GM19463 (cell line): ENCODE measurements at regions not wholly inside any gene's neighbourhood (a gene's known extent, or its start where the extent isn't known, plus 50 kb on each side); places are given as distances from the start of the nearest gene placed in this dataset.
"Not testable (repeated sequence)": the region's sequence is repeated elsewhere in the genome, so short reads cannot be mapped to it uniquely, and the experiment has no call there.

Experiments
- ATAC-seq: cut with Tn5 transposase; IDR thresholded peaks from one replicate; pipeline ENCODE4 v1.9.1; 2021; ENCODE audit warnings: mild to moderate bottlenecking, moderate library complexity; ENCODE audit not compliant: unreplicated experiment

- no peak for ATAC-seq
Observed at GRCh38 chr7:106747804-106748203, 86.8 kb upstream of the CCDC71L start.

DNA sequence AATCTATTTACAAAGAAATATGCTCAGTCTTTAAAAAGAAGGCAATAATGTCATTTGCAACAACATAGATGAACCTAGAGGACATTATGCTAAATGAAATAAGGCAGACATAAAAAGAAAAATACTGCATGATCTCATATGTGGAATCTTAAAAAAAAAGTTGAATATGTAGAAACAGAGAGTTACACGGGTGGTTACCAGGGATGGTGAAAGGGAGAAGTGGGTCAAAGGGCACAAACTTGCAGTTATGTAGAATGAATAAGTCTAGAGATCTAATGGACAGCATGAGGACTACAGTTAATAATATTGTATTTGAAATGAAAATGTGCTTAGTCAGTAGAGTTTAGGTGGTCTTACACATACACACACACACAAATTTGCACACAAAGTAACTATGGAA, 88.2 kb upstream of the CCDC71L start:
- ATAC-seq: no peak

GRCh38 chr7:106750773-106751172, 89.8 kb upstream of the CCDC71L start:
- no peak for ATAC-seq

GRCh38 chr7:106752367-106752766, 91.4 kb upstream of the CCDC71L start:
- no peak for ATAC-seq

GRCh38 chr7:106755024-106755423, 94.1 kb upstream of the CCDC71L start:
- ATAC-seq: not testable (repeated sequence)

DNA sequence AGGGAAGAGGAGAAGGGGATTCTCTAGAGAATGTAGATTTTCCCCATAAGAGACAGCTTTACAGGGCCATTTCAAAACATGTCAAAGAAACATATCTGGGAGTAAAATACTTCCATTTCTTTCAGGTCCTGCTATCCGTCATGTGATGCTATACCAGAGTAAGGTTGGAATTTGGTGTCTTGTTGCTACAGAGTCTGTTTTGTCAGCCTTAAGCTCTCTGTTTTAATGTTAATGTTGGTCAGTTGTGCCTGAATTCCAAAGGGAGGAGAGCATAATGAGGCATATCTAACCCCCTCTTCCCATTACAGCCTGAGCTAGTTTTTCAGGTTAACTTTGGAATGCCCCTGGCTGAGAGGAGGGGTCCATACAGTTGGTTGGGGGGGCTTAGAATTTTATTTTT, 94.7 kb upstream of the CCDC71L start:
- ATAC-seq: no peak

DNA sequence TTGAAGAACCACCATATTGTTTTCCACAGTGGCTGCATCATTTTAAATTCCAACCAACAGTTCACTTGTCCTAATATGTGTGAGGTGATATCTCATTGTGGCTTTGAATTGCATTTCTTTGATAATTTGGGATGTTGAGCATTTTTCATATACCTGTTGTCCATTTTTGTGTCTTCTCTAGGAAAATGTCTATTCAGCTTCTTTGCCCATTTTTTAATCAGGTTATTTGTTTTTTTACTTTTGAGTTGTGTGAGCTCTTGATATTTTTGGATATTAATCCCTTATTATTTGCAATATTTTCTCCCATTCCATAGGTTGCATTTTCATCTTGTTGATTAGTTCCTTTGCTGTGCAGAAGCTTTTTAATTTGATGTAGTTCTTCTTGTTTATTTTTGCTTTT, 95.1 kb upstream of the CCDC71L start:
- no peak for ATAC-seq

- no peak for ATAC-seq
Observed at GRCh38 chr7:106756884-106757283, 95.9 kb upstream of the CCDC71L start.

GRCh38 chr7:106757846-106758245, 96.9 kb upstream of the CCDC71L start:
- no peak for ATAC-seq

DNA sequence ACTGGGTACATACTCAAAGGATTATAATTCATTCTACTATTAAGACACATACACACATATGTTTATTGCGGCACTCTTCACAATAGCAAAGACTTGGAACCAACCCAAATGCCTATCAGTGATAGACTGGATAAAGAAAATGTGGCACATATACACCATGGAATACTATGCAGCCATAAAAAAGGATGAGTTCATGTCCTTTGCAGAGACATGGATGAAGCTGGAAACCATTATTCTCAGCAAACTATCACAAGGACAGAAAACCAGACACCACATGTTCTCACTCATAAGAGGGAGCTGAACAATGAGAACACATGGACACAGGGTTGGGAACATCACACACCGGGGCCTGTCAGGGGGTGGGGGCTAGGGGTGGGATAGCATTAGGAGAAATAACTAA, 101.9 kb upstream of the CCDC71L start:
- not testable (repeated sequence) for ATAC-seq

DNA sequence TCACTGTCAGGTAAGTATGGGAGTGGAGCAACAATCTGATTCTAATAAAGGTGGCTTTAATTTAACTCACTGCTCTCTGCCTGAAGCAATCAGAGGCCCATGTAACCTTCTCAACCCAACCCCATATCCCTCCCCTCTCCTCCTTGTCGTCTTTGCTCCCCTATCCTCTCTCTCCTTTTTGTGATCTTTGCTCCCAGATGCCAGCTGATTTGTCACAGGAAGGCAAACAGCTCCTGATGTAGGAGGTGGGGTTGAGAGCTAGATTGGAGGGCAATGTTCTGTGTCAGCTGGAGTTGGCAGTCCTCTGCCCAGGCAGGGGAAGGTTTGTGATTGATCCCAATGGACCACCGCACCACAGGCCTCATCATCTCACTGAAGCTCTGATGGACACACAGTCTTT, 101.4 kb upstream of the PIK3CG start:
- no peak for ATAC-seq

- ATAC-seq: no peak
Observed at GRCh38 chr7:106765727-106766355, 99.2 kb upstream of the PIK3CG start.

DNA sequence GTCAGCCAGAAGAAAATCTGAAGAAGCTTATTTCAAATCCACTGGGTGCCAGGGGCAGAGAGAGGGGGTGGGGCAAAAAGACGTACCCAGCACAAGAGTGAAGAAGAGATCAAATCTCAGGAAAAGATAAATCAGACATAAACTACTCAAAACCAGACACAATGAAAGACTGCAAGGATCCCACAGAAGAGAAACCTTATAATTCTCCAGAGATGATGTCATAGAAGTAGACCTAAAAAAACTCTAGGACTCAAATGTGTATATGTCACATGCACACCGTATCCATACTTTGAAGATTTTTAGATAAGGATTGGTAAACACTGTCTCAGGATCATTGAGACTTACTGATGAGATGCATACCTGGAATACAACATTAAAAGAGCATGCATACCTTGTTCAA, 98.5 kb upstream of the PIK3CG start:
- ATAC-seq: no peak

GRCh38 chr7:106767078-106767477, 98.0 kb upstream of the PIK3CG start:
- ATAC-seq: no peak

DNA sequence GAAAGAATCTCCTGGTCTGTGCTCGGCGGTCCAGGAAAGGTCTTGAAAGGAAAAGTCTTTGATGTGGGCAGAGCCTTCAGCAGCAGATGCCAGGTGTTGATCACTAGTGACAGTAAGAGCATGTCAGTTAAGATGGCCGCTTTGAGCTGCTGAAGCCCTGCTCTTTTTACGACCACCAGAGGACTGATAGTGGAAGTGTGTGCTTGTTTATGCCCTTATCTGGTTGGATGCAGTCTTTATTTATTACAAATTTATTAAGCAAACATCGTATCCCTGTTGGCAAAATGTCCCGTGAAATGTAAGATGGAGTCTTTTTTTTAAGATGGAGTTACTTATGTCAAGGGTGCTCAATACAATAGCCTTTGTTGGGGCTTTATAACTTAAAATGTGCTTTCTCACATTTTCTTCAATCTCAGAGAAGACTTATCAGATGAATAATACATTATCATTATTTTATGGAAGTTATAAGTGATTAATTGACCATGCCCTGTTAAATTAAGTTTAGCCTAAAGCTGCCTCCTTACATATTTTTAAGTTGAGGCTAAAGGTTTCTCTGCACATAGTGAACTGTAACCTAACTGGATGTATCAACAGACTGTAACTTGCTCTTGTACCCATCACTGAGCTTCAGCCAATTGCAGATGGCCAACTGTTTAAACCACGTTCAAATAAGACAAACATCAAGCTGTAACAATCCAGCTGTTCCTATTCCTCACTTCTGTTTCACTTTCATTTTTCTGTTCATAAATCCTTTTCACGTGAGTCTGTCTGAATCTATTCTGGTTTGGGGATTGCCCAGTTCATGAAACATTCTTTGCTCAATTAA, 97.4 kb upstream of the PIK3CG start:
- peak; percentile 78 for ATAC-seq

DNA sequence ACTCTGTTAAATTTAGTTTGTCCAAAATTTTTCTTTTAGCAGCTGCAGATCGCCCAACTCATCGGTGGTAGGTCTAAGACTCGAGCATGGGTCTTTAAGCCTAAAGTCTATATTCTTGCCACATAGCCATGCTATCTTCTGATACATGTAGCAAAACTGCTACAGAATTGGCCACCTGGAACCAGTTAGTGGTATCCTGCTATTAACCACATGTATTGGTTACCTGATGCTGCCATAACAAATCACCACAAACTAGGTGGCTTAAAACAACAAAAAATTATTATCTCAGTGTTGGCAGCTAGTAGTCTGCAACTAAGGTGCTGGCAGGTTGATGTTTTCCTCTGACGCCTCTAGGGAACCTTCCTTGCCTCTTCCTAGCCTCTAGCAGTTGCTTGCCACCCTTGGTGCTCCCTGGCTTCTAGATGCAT, 96.7 kb upstream of the PIK3CG start:
- ATAC-seq: peak; percentile 70

DNA sequence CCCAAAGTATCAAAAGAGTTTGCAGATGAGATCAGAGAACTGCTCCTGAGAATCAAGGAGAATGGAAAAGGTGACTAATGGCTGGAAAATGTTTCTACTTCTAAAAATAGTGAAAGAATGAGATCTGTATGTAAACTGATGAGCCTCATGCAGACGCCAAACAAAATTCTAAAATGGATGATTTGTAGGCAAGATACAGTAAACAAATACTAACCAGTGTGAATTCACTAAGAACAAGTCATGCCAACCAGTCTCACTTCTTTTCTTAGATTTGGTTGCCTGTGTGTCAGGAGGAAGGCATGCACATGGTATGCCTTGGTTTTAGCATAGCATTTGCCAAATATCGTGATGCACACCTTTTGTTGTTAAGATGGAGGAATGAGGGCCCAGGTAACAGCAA, 94.9 kb upstream of the PIK3CG start:
- ATAC-seq: no peak

DNA sequence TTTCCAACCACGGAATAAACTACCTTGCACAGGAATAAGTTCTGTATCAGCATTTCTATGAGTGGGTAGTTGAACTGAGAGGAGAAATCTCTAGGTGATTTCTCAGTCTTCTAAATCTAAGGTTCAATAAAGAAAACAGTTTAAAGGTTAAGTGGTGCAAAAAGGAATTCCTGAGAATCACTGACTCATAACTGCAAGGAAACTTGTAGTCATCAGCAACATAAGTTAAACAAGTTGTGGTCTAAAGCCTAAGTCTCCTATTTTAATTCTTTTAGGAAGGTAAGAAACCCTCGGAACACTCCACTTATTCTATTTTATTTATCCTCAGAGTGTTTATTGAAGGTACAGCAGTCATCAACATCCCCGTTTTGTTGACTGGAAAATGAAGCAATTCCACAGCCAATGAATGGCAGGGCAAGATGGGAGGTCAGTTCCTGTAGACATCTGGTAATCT, 92.4 kb upstream of the PIK3CG start:
- no peak for ATAC-seq

DNA sequence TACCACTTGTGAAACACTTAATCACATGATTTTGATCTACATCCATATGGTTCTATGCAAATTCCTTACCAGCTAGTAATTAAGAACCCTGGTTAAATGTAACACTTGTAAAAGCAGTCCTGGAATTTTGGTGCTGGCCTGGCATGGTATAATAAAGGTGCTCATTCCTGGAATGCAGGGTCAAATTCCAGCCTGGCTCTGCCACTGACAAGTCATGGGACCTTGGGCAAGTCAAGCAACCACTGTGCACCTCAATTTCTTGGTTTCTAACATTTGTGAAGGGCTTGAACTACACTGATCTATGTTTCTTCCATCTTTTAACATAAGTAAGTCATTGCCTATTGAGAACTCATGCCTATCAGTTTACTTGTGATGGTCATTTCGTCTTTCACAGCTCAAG, 91.9 kb upstream of the PIK3CG start:
- no peak for ATAC-seq

- no peak for ATAC-seq
Observed at GRCh38 chr7:106773721-106774120, 91.4 kb upstream of the PIK3CG start.

GRCh38 chr7:106774213-106774767, 90.8 kb upstream of the PIK3CG start:
- ATAC-seq: no peak
